ENCODE measurements at regions not wholly inside any gene's neighbourhood (a gene's known extent, or its start where the extent isn't known, plus 50 kb on each side); places are given as distances from the start of the nearest gene placed in this dataset.

- Histone ChIP-seq H3K4me1 (ENCODE audit: control insufficient read depth in 1 of 2, low read depth in 2 of 2) (no peaks in the 10 kb centered on the region), H3K36me3 (no peaks in the 10 kb centered on the region), H3K9me3 (no peaks in the 10 kb centered on the region), H3K27me3 (replicated peaks; ENCODE audit: insufficient read depth) (no peaks in the 10 kb centered on the region), H3K27ac (no peak overlapping the region), H3K4me3 (no peak overlapping the region)
- TF ChIP-seq CTCF (IDR thresholded peaks at IDR 0.05), result no peak
- no peak for ATAC-seq (ENCODE audit: insufficient number of reproducible peaks, low FRiP score, low read depth)
- DNase-seq (ENCODE audit: low spot score), result no peak
Measured at GRCh38 chr5:77909237-77909636, 133.1 kb upstream of the TBCA start.

- TF ChIP-seq CTCF (IDR thresholded peaks at IDR 0.05), result no peak
- DNase-seq (ENCODE audit: low spot score) (no peak), ATAC-seq (ENCODE audit: insufficient number of reproducible peaks, low FRiP score, low read depth) (no peak)
- Histone ChIP-seq H3K36me3 (no peaks in the 10 kb centered on the region), H3K27me3 (replicated peaks; ENCODE audit: insufficient read depth) (no peaks in the 10 kb centered on the region), H3K4me3 (no peak overlapping the region), H3K4me1 (ENCODE audit: control insufficient read depth in 1 of 2, low read depth in 2 of 2) (no peaks in the 10 kb centered on the region), H3K27ac (no peak overlapping the region), H3K9me3 (no peaks in the 10 kb centered on the region)
Measured at GRCh38 chr5:77908787-77909186, 132.6 kb upstream of the TBCA start.

- DNase-seq (ENCODE audit: low spot score), result no peak
- no peaks in the 10 kb centered on the region for H3K27me3 ChIP-seq (replicated peaks; ENCODE audit: insufficient read depth)
- no peak overlapping the region for H3K4me3 ChIP-seq
- no peaks in the 10 kb centered on the region for H3K4me1 ChIP-seq (ENCODE audit: control insufficient read depth in 1 of 2, low read depth in 2 of 2)
- H3K9me3 ChIP-seq, result no peaks in the 10 kb centered on the region
- no peaks in the 10 kb centered on the region for H3K36me3 ChIP-seq
- no peak for TF ChIP-seq CTCF (IDR thresholded peaks at IDR 0.05)
- no peak for ATAC-seq (ENCODE audit: insufficient number of reproducible peaks, low FRiP score, low read depth)
- no peak overlapping the region for H3K27ac ChIP-seq
Measured at GRCh38 chr5:77907786-77908185, 131.6 kb upstream of the TBCA start.

GRCh38 chr5:77906806-77907205 lies 130.7 kb upstream of the TBCA start:
- H3K4me3 ChIP-seq, result no peak overlapping the region
- H3K36me3 ChIP-seq, result no peaks in the 10 kb centered on the region
- ATAC-seq (ENCODE audit: insufficient number of reproducible peaks, low FRiP score, low read depth) (no peak), DNase-seq (ENCODE audit: low spot score) (no peak)
- no peak for TF ChIP-seq CTCF (IDR thresholded peaks at IDR 0.05)
- no peaks in the 10 kb centered on the region for H3K9me3 ChIP-seq
- no peak overlapping the region for H3K27ac ChIP-seq
- no peaks in the 10 kb centered on the region for H3K4me1 ChIP-seq (ENCODE audit: control insufficient read depth in 1 of 2, low read depth in 2 of 2)
- H3K27me3 ChIP-seq (replicated peaks; ENCODE audit: insufficient read depth), result no peaks in the 10 kb centered on the region

GRCh38 chr5:77904362-77904761 lies 128.2 kb upstream of the TBCA start:
- ATAC-seq (ENCODE audit: insufficient number of reproducible peaks, low FRiP score, low read depth), result no peak

More at GRCh38 chr5:77904362-77904761, 128.2 kb upstream of the TBCA start:
- no peak for DNase-seq (ENCODE audit: low spot score)
- H3K36me3 ChIP-seq, result no peaks in the 10 kb centered on the region
- no peak overlapping the region for H3K4me3 ChIP-seq
- no peaks in the 10 kb centered on the region for H3K27me3 ChIP-seq (replicated peaks; ENCODE audit: insufficient read depth)
- no peaks in the 10 kb centered on the region for H3K9me3 ChIP-seq
- H3K27ac ChIP-seq, result no peak overlapping the region
- no peak for TF ChIP-seq CTCF (IDR thresholded peaks at IDR 0.05)
- H3K4me1 ChIP-seq (ENCODE audit: control insufficient read depth in 1 of 2, low read depth in 2 of 2), result no peaks in the 10 kb centered on the region

Data from thoracic aorta (tissue), 2 donors.